OCI-LY1 (cell line): ENCODE measurements at regions not wholly inside any gene's neighbourhood (a gene's known extent, or its start where the extent isn't known, plus 50 kb on each side); places are given as distances from the start of the nearest gene placed in this dataset.

Source experiments
- H2AFZ ChIP-seq: fragments of 200-600 bp; sonication (generic), shearing (Covaris generic); 2 replicates; pipeline ENCODE4 v1.6.0; 2014; ENCODE audit warnings: antibody characterized with exemption, mild to moderate bottlenecking, low read length
- H3F3A ChIP-seq: fragments of 200-600 bp; sonication (generic), shearing (Covaris generic); 2 replicates; pipeline ENCODE4 v1.6.0; 2014; ENCODE audit warnings: mild to moderate bottlenecking, antibody characterized with exemption, low read length, moderate library complexity; ENCODE audit not compliant: insufficient read depth
- H3K27ac ChIP-seq: fragments of 200-600 bp; sonication (generic); 2 replicates; pipeline ENCODE4 v1.5.1; 2014; ENCODE audit warnings: low read length, mixed run types, mild to moderate bottlenecking, low read depth; ENCODE audit not compliant: poor library complexity, severe bottlenecking
- H3K27me3 ChIP-seq: fragments of 200-600 bp; sonication (generic); 2 replicates; pipeline ENCODE4 v1.6.0; 2014; ENCODE audit warnings: antibody characterized with exemption, mild to moderate bottlenecking, low read length, moderate library complexity; ENCODE audit not compliant: insufficient read depth
- H3K36me3 ChIP-seq: fragments of 200-600 bp; sonication (generic); 2 replicates; pipeline ENCODE4 v1.6.1; 2014; ENCODE audit warnings: mild to moderate bottlenecking, antibody characterized with exemption, low read length, moderate library complexity, mixed read lengths; ENCODE audit not compliant: insufficient read depth
- H3K4me1 ChIP-seq: fragments of 200-600 bp; sonication (generic); 2 replicates; pipeline ENCODE4 v1.5.1; 2014; ENCODE audit warnings: mild to moderate bottlenecking, low read length, moderate library complexity; ENCODE audit not compliant: insufficient read depth, severe bottlenecking
- H3K4me2 ChIP-seq: fragments of 200-600 bp; sonication (generic), shearing (Covaris generic); 2 replicates; pipeline ENCODE4 v1.6.1; 2014; ENCODE audit warnings: low read length
- H3K4me3 ChIP-seq: fragments of 200-600 bp; sonication (generic); 2 replicates; pipeline ENCODE4 v1.5.1; 2014; ENCODE audit warnings: low read length, low read depth, mild to moderate bottlenecking, mixed read lengths; ENCODE audit not compliant: poor library complexity, severe bottlenecking
- H3K79me2 ChIP-seq: fragments of 200-600 bp; shearing (Covaris generic); 2 replicates; pipeline ENCODE4 v1.6.1; 2016; ENCODE audit warnings: mixed run types, low read length, mixed read lengths; ENCODE audit not compliant: insufficient read depth
- H3K9ac ChIP-seq: fragments of 200-600 bp; sonication (generic), shearing (Covaris generic); 2 replicates; pipeline ENCODE4 v1.6.1; 2014; ENCODE audit warnings: mild to moderate bottlenecking, low read length, mixed read lengths
- H3K9me2 ChIP-seq: fragments of 200-600 bp; sonication (generic), shearing (Covaris generic); 2 replicates; pipeline ENCODE4 v1.6.1; 2014; ENCODE audit warnings: low read depth, mild to moderate bottlenecking, low read length, mixed read lengths
- H3K9me3 ChIP-seq: fragments of 200-600 bp; shearing (Covaris generic); 2 replicates; pipeline ENCODE4 v1.6.1; 2014; ENCODE audit warnings: low read length, mixed read lengths
- H4K20me1 ChIP-seq: fragments of 200-600 bp; sonication (generic), shearing (Covaris generic); 2 replicates; pipeline ENCODE4 v1.6.0; 2016; ENCODE audit warnings: mild to moderate bottlenecking, low read length; ENCODE audit not compliant: insufficient read depth
- CTCF ChIP-seq: fragments of 200-600 bp; sonication (generic), shearing (Covaris generic); IDR thresholded peaks from 2 replicates; pipeline ENCODE4 v1.5.1; 2017; ENCODE audit warnings: mild to moderate bottlenecking, antibody characterized with exemption, low read length, moderate library complexity, mixed read lengths
- EZH2 ChIP-seq: fragments of 200-600 bp; sonication (generic), shearing (Covaris generic); IDR thresholded peaks from 2 replicates; pipeline ENCODE4 v1.8.0; 2017; ENCODE audit warnings: borderline replicate concordance, mixed run types, mild to moderate bottlenecking, antibody characterized with exemption, low read length, moderate library complexity, mixed read lengths

DNA sequence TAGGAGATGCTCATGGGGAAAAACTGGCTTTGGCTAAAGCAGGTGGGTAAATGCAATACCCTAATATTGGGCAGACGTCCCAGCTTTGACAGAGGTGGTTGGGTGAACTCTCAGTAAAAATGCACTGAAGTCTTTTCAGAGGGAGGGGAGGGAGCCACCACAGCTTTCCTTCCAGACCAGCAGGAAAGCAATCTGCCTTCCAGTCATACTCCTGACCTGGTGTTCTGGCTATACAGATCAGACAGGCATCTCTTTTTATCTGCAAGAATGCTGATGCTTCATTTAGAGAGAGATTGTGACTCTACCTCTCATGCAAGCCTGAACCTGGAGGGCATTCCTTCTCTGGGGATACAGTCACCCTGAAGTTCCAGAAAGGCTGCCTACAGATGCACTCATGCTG is 52.6 kb upstream of the ICA1 start:
- Histone ChIP-seq H3K79me2 (no peaks in the 10 kb centered on the region), H3K4me2 (no peak overlapping the region), H2AFZ (no peak overlapping the region), H3F3A (no peaks in the 10 kb centered on the region), H4K20me1 (no peaks in the 10 kb centered on the region), H3K36me3 (no peaks in the 10 kb centered on the region), H3K4me3 (no peak overlapping the region), H3K9ac (no peak overlapping the region), H3K4me1 (no peaks in the 10 kb centered on the region), H3K9me3 (peaks cover 3% of the 10 kb centered on the region; the same call in 1 of the 2 replicates), H3K27ac (no peak overlapping the region), H3K27me3 (no peaks in the 10 kb centered on the region), H3K9me2 (no peaks in the 10 kb centered on the region)
- TF ChIP-seq EZH2: no peak
- no peak for TF ChIP-seq CTCF

GRCh38 chr7:8319115-8319514 is 57.1 kb upstream of the ICA1 start:
- Histone ChIP-seq H3F3A (no peaks in the 10 kb centered on the region), H3K4me3 (no peak overlapping the region), H3K27me3 (no peaks in the 10 kb centered on the region), H4K20me1 (no peaks in the 10 kb centered on the region), H3K4me2 (no peak overlapping the region), H3K4me1 (no peaks in the 10 kb centered on the region), H3K36me3 (no peaks in the 10 kb centered on the region), H3K27ac (no peak overlapping the region), H3K9ac (no peak overlapping the region), H3K9me2 (no peaks in the 10 kb centered on the region), H2AFZ (no peak overlapping the region), H3K9me3 (no peaks in the 10 kb centered on the region), H3K79me2 (no peaks in the 10 kb centered on the region)
- no peak for TF ChIP-seq EZH2
- no peak for TF ChIP-seq CTCF

DNA sequence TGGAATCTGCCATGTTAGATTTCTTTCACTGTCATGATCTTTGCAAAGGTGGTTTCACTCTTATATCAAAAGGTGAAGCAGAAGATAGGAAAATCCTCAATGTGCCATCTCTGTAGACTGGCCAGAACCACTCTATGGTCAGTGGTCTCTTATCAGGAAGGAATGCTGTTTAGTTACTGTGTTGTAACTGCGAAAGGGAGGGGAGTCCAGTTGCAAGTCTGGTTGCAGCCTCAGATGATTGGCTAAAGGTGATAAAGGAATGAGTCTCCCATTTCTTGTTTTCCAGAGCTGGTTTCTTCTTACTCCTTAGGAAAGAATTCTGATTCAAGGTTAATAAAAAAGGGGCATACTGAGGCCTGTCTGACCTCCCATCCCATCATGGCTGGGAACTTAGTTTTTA is 58.2 kb upstream of the ICA1 start:
- Histone ChIP-seq H3K9me3 (no peaks in the 10 kb centered on the region), H3K27ac (no peak overlapping the region), H3K79me2 (no peaks in the 10 kb centered on the region), H3F3A (no peaks in the 10 kb centered on the region), H4K20me1 (no peaks in the 10 kb centered on the region), H3K4me1 (no peaks in the 10 kb centered on the region), H3K4me3 (no peak overlapping the region), H3K36me3 (no peaks in the 10 kb centered on the region), H3K4me2 (no peak overlapping the region), H3K9me2 (no peaks in the 10 kb centered on the region), H3K27me3 (no peaks in the 10 kb centered on the region), H2AFZ (no peak overlapping the region), H3K9ac (no peak overlapping the region)
- TF ChIP-seq EZH2 (no peak), CTCF (no peak)
